Stomach (tissue), 8 donors: ENCODE measurements at regions not wholly inside any gene's neighbourhood (a gene's known extent, or its start where the extent isn't known, plus 50 kb on each side); places are given as distances from the start of the nearest gene placed in this dataset.
A peak's percentile ranks its signal among the peaks of the same experiment; 100 is the strongest.
"Not testable (repeated sequence)": the region's sequence is repeated elsewhere in the genome, so short reads cannot be mapped to it uniquely, and the experiment has no call there.

Source experiments
- DNase-seq, 2 donors: peaks; one replicate each; pipeline versions ENCODE4 v3.0.0 to v3.0.0-alpha.2; 2013 to 2019
- H3K27ac ChIP-seq, 5 donors: fragments of 200-600 bp in 4 of 5; sonication (generic) in 4 of 5; one replicate each; pipeline ENCODE4 v1.5.1; 2013 to 2019; ENCODE audit warnings: mild to moderate bottlenecking in 1 of 5, moderate library complexity in 1 of 5
- H3K27me3 ChIP-seq, 3 donors: fragments of 200-600 bp; sonication (generic); one replicate each; pipeline ENCODE4 v1.5.1; 2017 to 2019; ENCODE audit warnings: mixed run types in 1 of 3
- H3K36me3 ChIP-seq, 4 donors: fragments of 200-600 bp; sonication (generic); 1 replicate in 3 of 4; 2 replicates in 1 of 4; pipeline ENCODE4 v1.5.1; 2016 to 2019
- H3K4me1 ChIP-seq, 4 donors: fragments of 200-600 bp; sonication (generic); one replicate each; pipeline ENCODE4 v1.5.1; 2016 to 2019
- H3K4me3 ChIP-seq, 4 donors: fragments of 200-600 bp; sonication (generic) in 3 of 4; one replicate each; pipeline ENCODE4 v1.5.1; 2016 to 2019; ENCODE audit warnings: mild to moderate bottlenecking in 1 of 4
- H3K9me3 ChIP-seq, 4 donors: fragments of 200-600 bp; sonication (generic); one replicate each; pipeline ENCODE4 v1.5.1; 2016 to 2019
- CTCF ChIP-seq, 7 experiments: fragments of 450-650 bp in 4 of 7; fragments of 200-600 bp in 3 of 7; sonication (generic) in 3 of 7; IDR thresholded peaks; one replicate each; pipeline ENCODE4 v1.5.1; 2016 to 2019; ENCODE audit warnings: antibody characterized with exemption in 7 of 7, control low read depth in 2 of 7, mild to moderate bottlenecking in 1 of 7
- EP300 ChIP-seq: sonication (generic); formaldehyde crosslinking; IDR thresholded peaks from one replicate; pipeline ENCODE4 v1.6.1; 2017; ENCODE audit warnings: antibody characterized with exemption
- POLR2A ChIP-seq, 4 donors: fragments of 450-650 bp; IDR thresholded peaks; one replicate each; pipeline ENCODE4 v1.6.1; 2016; ENCODE audit warnings: antibody characterized with exemption in 4 of 4, control low read depth in 2 of 4, mild to moderate bottlenecking in 1 of 4, moderate library complexity in 1 of 4
- POLR2AphosphoS5 ChIP-seq, 3 donors: sonication (generic); formaldehyde crosslinking; IDR thresholded peaks; one replicate each; pipeline ENCODE4 v1.6.1; 2016; ENCODE audit warnings: antibody characterized with exemption in 3 of 3
- WGBS, 5 donors: extraction: QIAGEN DNeasy Blood & Tissue Kit in 3 of 5; methylation state at CpG; one replicate each; pipeline versions ENCODE4 v1.1.5 to v1.1.7; 2013 to 2018; 5-methylcytosine and 5-hydroxymethylcytosine counted together
- intact Hi-C: fragments of 100-400 bp; cut with DNase I; formaldehyde crosslinking; loops from one replicate; pipeline ENCODE4 v1.15.1; 2023; ENCODE audit warnings: low total_unique reads
- donor health status: healthy with polysubstance abuse.
- donor health status: Bipolar disorder and iron deficiency.
- donor health status: healthy.

- DNase-seq, H3K27me3 ChIP-seq, H3K4me1 ChIP-seq, H3K36me3 ChIP-seq, H3K27ac ChIP-seq, intact Hi-C loops, H3K4me3 ChIP-seq, H3K9me3 ChIP-seq: not testable (repeated sequence)
- 88 to 100% (median 92%) methylated on average over 2 of the region's 2 CpGs for WGBS, 5 donors
These were observed 52.3 kb upstream of the MAN1A2 start for GRCh38 chr1:117314951-117315350.

GRCh38 chr1:117313555-117313954 lies 53.7 kb upstream of the MAN1A2 start:
- no peaks in the 10 kb centered on the region for H3K9me3 ChIP-seq

GRCh38 chr1:117312453-117313138 lies 54.7 kb upstream of the MAN1A2 start:
- Histone ChIP-seq H3K36me3 (no peaks in the 10 kb centered on the region), H3K4me1 (no peaks in the 10 kb centered on the region), H3K27me3 (no peaks in the 10 kb centered on the region), H3K27ac (no peak overlapping the region), H3K4me3 (no peak overlapping the region), H3K9me3 (no peaks in the 10 kb centered on the region)
- intact Hi-C loops = no loop called here
- 34 to 48% (median 46%) methylated on average over 4 of the region's 4 CpGs for WGBS, 5 donors
- TF ChIP-seq POLR2A (IDR thresholded peaks at IDR 0.05) (no peak), CTCF (IDR thresholded peaks at IDR 0.05) (peak in 4 of 7 experiments; percentile 43 to 53 (median 46)), POLR2AphosphoS5 (IDR thresholded peaks at IDR 0.05) (no peak), EP300 (no peak)
- DNase-seq = peak in 1 of 2 donors; percentile 14

More at GRCh38 chr1:117313555-117313954, 53.7 kb upstream of the MAN1A2 start:
- no peak for DNase-seq
- Histone ChIP-seq H3K36me3 (no peaks in the 10 kb centered on the region), H3K27me3 (no peaks in the 10 kb centered on the region), H3K4me3 (no peak overlapping the region), H3K27ac (no peak overlapping the region), H3K4me1 (no peaks in the 10 kb centered on the region)
- TF ChIP-seq POLR2AphosphoS5 (IDR thresholded peaks at IDR 0.05) = no peak
- no peak for TF ChIP-seq POLR2A (IDR thresholded peaks at IDR 0.05)
- TF ChIP-seq EP300 = no peak
- TF ChIP-seq CTCF (IDR thresholded peaks at IDR 0.05) = no peak
- intact Hi-C loops = no loop called here
- 77 to 86% (median 82%) methylated on average over 3 of the region's 3 CpGs for WGBS, 5 donors

- intact Hi-C loops = no loop called here
- Histone ChIP-seq H3K27me3 (no peaks in the 10 kb centered on the region), H3K9me3 (no peaks in the 10 kb centered on the region), H3K27ac (no peak overlapping the region), H3K36me3 (no peaks in the 10 kb centered on the region), H3K4me3 (no peak overlapping the region), H3K4me1 (no peaks in the 10 kb centered on the region)
- no peak for DNase-seq
- WGBS, 5 donors = 61 to 75% (median 69%) methylated on average over 3 of the region's 3 CpGs
- TF ChIP-seq CTCF (IDR thresholded peaks at IDR 0.05) = no peak
- no peak for TF ChIP-seq POLR2A (IDR thresholded peaks at IDR 0.05)
- TF ChIP-seq POLR2AphosphoS5 (IDR thresholded peaks at IDR 0.05) = no peak
- TF ChIP-seq EP300 = no peak
These were observed 58.8 kb upstream of the MAN1A2 start for GRCh38 chr1:117308311-117308916.

GRCh38 chr1:117301901-117302300 lies 65.3 kb upstream of the MAN1A2 start:
- H3K9me3 ChIP-seq = no peaks in the 10 kb centered on the region
- WGBS, 5 donors = 48 to 75% (median 71%) methylated on average over 1 of the region's 1 CpG
- H3K4me1 ChIP-seq = no peaks in the 10 kb centered on the region
- H3K27me3 ChIP-seq = no peaks in the 10 kb centered on the region
- no peaks in the 10 kb centered on the region for H3K36me3 ChIP-seq
- TF ChIP-seq POLR2AphosphoS5 (IDR thresholded peaks at IDR 0.05) (no peak), EP300 (no peak), CTCF (IDR thresholded peaks at IDR 0.05) (no peak), POLR2A (IDR thresholded peaks at IDR 0.05) (no peak)
- no peak overlapping the region for H3K4me3 ChIP-seq
- DNase-seq = no peak
- intact Hi-C loops = no loop called here
- H3K27ac ChIP-seq = no peak overlapping the region

GRCh38 chr1:117300183-117300582 lies 67.1 kb upstream of the MAN1A2 start:
- H3K36me3 ChIP-seq, H3K27me3 ChIP-seq, H3K27ac ChIP-seq, H3K4me1 ChIP-seq, H3K9me3 ChIP-seq, H3K4me3 ChIP-seq, DNase-seq, intact Hi-C loops: not testable (repeated sequence)
- 21 to 41% (median 34%) methylated on average over 4 to 6 of the region's 6 CpGs for WGBS, 5 donors
